ENCODE measurements at regions not wholly inside any gene's neighbourhood (a gene's known extent, or its start where the extent isn't known, plus 50 kb on each side); places are given as distances from the start of the nearest gene placed in this dataset.

- DNase-seq (ENCODE audit: low spot score) = no peak
These were observed 534.7 kb upstream of the ARGLU1 start for GRCh38 chr13:107102676-107103075.

- DNase-seq (ENCODE audit: low spot score) = no peak
These were observed 531.7 kb upstream of the ARGLU1 start for GRCh38 chr13:107099661-107100060.

- DNase-seq (ENCODE audit: low spot score) = no peak
These were observed 530.0 kb upstream of the ARGLU1 start for GRCh38 chr13:107097916-107098315.

DNA sequence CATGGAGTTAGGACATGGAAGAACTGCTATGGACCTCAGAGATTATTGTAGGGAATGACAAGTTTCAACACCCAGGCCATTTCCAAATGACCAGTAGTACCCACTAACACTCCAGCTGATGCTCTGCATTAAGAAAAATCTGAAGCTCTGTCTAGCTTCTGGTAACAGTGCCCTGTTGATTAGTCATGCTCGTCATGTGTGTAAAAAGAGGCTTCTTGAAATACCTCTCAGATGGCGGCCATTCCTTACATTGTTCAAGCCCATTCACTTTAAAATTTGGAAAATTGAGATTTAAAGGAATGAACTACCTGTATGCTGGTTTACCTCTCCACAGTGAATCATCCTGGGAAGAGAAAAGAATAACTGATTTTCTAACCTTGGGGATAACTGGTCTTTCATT is 527.9 kb upstream of the ARGLU1 start:
- no peak for DNase-seq (ENCODE audit: low spot score)

DNA sequence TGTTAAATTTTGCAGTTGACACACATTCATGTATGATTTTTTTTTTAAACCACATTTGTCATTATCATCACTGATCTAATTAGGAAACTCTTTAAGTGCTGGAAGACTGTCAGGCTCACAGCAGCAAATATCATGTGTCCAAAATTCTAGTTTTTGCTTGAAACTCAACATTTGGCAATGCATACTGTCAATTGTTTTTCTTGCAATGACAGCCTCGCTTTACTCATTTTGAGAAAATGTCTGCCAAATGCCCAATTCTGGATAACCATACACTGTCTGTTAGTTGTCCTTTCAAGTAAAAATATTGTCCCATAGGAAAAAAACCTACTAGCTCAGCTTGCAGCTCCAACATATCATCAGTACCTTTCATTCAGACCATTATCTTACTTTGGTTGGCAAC is 523.9 kb upstream of the ARGLU1 start:
- no peak for DNase-seq (ENCODE audit: low spot score)

GRCh38 chr13:107091428-107091827 is 523.5 kb upstream of the ARGLU1 start:
- no peak for DNase-seq (ENCODE audit: low spot score)

GRCh38 chr13:107088061-107088460 is 520.1 kb upstream of the ARGLU1 start:
- no peak for DNase-seq (ENCODE audit: low spot score)

GRCh38 chr13:107079423-107080049 is 511.6 kb upstream of the ARGLU1 start:
- DNase-seq (ENCODE audit: low spot score) = no peak

DNA sequence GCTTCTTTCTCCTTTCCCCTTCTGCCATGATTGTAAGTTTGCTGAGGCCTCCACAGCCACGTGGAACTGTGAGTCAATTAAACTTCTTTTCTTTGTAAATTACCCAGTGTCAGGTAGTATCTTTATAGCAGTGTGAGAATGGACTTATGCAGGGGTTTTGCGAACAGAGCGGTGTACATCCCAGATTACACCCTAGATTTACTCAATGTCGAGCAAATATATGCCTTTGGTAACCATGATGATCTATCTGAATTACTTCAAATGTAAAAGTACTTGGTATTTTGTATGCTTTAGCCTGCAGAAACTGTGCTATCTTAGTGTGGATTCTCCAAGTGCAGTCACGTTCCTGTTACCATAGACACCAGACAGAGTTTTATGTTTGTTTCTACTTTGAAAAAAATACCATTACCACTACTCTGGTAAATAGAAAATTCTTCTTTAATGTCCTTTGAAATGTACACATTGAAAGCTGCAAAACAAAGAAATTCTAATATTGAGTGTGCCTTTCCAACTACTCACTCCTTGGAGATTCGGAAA is 510.4 kb upstream of the ARGLU1 start:
- no peak for DNase-seq (ENCODE audit: low spot score)

DNA sequence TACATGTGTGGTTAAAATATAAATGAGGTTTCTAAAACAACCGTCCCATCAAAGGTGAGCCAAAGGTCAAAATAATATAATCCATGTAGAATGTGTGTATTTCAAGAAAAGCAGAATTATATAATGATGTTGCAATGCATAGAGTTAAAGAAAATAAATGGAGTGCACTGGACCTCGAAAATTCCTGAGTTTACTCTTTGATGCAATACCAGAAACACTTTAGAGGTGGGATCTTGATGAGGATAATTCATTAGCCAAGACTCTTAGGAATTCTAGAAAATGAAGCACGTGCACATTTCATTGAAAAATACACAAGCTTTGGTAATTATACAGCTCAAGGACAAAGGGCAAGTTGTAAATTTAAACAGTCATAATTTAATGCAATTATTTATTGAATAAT is 508.9 kb upstream of the ARGLU1 start:
- no peak for DNase-seq (ENCODE audit: low spot score)

DNA sequence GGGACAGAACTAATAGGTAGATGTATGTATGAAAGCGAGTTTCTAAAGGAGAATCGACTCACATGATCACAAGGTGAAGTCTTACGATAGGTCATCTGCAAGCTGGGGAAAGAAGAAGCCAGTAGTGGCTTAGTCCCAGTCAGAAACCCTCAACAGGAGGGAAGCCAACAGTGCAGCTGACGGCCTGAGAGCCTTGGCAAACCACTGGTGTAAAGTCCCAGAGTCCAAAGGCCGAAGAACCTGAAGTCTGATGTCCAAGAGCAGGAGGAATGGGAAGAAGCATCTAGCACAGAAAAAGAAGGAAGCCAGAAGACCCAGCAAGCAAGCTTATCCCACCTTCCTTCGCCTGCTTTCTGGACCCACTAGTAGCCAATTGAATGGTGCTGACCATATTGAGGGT is 507.6 kb upstream of the ARGLU1 start:
- DNase-seq (ENCODE audit: low spot score) = no peak

GRCh38 chr13:107070792-107071191 is 502.9 kb upstream of the ARGLU1 start:
- DNase-seq (ENCODE audit: low spot score) = no peak

DNA sequence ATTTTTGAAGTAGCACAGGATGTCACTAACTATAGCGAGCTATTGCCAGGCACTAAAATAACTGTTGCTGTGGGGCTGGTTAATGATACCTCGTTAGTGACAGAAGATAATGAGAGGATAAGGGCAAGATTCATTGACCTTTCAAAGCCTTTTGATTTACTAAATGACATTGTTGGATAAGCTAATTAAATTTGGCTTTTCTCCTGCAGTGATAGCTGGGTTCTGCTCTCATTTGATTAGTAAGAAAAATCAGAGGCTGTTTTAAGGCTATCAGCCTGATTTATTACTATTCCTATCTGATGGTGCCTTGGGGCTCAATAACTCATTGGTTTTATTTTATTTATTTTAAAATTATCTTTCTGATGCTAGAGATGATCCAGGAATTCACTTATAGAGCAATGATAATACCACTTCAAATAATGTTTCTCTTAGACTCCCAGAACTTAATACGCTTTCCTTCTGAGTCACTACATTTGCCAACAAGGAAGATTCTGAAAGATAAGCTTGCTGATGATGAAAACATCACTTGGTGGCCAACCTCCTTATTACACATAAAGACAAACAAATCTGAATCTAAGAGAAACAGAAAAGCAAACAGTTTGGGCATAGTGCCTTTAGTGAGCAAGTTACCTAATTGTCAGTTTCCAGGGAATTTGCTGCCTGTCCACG is 501.3 kb upstream of the ARGLU1 start:
- DNase-seq (ENCODE audit: low spot score) = no peak

GRCh38 chr13:107067381-107067780 is 499.4 kb upstream of the ARGLU1 start:
- DNase-seq (ENCODE audit: low spot score) = no peak

DNA sequence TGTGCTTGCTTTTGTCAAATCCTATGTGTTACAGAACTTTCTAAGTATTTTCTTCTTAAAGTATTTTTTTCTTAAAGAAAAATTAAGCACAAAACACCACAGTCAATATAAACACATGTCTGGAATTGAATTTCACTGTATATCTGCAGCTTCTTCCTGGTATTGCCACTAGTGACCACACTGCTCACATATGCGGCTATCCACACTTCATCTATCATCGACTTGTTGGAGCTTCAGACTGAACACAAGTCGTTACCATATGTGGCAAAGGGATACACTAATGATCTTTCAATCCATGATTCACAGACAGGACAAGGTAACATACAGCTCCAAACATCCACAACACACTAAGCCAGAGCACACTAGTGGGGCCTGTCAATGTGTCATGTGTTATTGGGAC is 498.4 kb upstream of the ARGLU1 start:
- DNase-seq (ENCODE audit: low spot score) = no peak

GRCh38 chr13:107065036-107065435 is 497.1 kb upstream of the ARGLU1 start:
- DNase-seq (ENCODE audit: low spot score) = no peak

DNA sequence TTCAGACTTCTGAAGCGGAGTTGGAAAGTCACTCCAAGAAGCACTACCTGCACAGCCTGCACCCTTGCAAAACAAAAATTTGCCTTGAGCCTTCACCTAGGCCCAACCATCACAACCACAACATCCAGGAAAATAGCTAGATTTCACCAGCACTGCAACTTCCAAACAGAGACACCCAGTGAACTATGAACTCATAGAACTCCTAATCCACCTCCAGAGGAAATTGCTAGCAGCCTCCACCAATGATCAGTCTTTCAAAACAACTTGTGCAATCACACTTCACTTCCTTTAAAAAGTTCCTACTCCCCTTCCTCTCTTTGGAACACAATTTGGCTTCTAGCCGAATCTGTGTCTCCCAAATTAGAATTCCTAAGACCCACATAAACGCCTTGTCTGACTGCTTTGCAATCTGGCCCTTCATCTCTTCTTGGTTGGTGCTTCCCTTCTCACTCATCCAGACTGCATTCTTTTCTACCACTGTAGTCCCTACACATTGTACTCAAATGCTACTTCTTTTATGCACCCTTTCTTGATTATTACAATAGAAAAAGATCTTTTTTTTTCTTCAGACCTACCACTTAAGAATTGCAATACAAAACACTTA is 489.2 kb upstream of the ARGLU1 start:
- no peak for DNase-seq (ENCODE audit: low spot score)

- DNase-seq (ENCODE audit: low spot score) = no peak
These were observed 475.4 kb upstream of the ARGLU1 start for GRCh38 chr13:107043021-107043956.

DNA sequence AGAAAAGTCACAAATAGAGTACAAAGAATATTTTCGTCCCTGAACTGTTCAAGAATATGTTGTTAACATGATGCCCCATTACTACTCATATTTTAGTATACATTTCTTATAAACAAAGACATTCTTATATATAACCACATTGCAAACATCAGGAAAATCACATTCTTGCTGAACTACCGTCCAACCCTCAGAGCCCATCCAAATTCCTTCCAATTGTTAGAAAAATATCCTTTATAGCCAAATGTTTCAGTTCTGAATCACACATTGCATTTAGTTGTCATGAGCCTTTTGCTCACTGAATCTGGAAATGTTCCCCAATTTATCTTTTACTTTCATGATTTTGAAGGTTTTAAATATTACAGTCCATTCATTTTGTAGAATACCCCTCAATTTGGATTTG is 467.8 kb upstream of the ARGLU1 start:
- no peak for DNase-seq (ENCODE audit: low spot score)

DNA sequence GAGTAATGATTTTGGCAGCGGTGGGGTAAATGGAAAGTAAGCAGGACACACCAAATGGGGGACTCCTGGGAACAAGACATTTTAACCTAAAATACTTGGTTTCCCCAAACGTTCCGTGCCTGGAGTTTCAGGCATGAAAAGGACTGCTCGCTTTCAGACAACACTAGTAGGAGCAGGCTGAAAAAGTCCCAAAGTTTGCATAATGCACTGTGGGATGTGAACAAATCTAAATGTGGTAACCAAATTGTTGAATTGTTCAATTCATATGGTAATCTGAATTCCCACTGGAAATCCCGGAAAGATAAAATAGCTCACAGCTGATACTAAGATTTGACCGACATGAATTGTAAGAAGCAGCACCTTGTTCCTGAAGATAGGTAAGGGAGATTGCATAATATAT is 467.2 kb upstream of the ARGLU1 start:
- no peak for DNase-seq (ENCODE audit: low spot score)

- no peak for DNase-seq (ENCODE audit: low spot score)
These were observed 466.4 kb upstream of the ARGLU1 start for GRCh38 chr13:107034236-107034872.

GRCh38 chr13:107031716-107032115 is 463.8 kb upstream of the ARGLU1 start:
- no peak for DNase-seq (ENCODE audit: low spot score)
